Astrocyte (in vitro differentiated cells and primary cell): ENCODE measurements at regions not wholly inside any gene's neighbourhood (a gene's known extent, or its start where the extent isn't known, plus 50 kb on each side); places are given as distances from the start of the nearest gene placed in this dataset.

Experiments
- EZH2 ChIP-seq: IDR thresholded peaks from 2 replicates; pipeline ENCODE4 v1.6.1; 2012; ENCODE audit warnings: mild to moderate bottlenecking, low read length, inconsistent platforms; ENCODE audit not compliant: insufficient read depth
- TF ChIP-seq, protein P1 (sequence below): IDR thresholded peaks from 2 replicates; pipeline ENCODE4 v1.5.1; 2011; ENCODE audit warnings: low read depth, mild to moderate bottlenecking, inconsistent platforms, low read length, moderate library complexity; ENCODE audit not compliant: insufficient read depth

DNA sequence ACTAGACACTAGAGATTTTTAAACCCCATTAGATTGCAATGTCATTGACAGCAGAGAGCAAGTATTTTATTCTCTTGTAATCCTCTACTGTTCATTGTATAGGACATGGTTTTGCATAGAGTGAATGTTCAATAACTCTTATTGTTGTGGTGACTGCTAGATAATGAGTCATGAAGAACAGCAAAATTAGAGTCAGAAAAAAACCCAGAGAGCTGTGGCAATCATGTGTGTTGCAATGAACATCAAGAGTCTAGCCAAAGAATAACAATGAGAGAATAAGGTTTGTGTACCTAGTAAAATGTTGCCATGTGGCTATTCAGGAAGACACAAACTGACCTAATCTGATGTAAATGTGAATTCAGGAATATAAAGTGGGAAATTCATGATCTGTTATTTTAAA, 684.0 kb downstream of the DSC3 start:
- TF ChIP-seq, protein P1, sequence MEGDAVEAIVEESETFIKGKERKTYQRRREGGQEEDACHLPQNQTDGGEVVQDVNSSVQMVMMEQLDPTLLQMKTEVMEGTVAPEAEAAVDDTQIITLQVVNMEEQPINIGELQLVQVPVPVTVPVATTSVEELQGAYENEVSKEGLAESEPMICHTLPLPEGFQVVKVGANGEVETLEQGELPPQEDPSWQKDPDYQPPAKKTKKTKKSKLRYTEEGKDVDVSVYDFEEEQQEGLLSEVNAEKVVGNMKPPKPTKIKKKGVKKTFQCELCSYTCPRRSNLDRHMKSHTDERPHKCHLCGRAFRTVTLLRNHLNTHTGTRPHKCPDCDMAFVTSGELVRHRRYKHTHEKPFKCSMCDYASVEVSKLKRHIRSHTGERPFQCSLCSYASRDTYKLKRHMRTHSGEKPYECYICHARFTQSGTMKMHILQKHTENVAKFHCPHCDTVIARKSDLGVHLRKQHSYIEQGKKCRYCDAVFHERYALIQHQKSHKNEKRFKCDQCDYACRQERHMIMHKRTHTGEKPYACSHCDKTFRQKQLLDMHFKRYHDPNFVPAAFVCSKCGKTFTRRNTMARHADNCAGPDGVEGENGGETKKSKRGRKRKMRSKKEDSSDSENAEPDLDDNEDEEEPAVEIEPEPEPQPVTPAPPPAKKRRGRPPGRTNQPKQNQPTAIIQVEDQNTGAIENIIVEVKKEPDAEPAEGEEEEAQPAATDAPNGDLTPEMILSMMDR, result no peak
- TF ChIP-seq EZH2, result no peak
